ENCODE measurements at regions not wholly inside any gene's neighbourhood (a gene's known extent, or its start where the extent isn't known, plus 50 kb on each side); places are given as distances from the start of the nearest gene placed in this dataset.

DNA sequence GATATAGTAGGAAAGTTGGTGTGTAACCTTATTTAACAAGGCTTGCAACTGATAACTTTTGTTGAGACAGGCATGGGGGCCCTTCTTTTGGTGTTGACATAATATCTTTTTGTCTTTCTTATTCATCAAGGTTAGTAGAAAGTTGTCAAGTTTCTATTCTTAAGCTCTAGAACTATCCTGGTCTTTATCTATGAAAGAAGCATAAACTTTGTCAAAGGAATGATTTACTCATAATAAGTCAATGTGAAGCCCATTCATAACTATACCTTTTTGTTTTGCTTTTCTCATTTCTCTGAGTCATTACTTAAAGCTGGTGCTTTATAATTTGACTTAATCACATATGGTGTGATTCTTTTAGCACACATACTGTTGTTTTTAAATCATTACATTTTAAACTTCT lies 312.4 kb downstream of the UTRN start:
- Histone ChIP-seq H3K18ac (ENCODE audit: extremely low read depth, low read length) (no peak overlapping the region), H3K23me2 (ENCODE audit: low read depth, low read length) (no peaks in the 10 kb centered on the region), H3K4me2 (ENCODE audit: insufficient read depth in 1 of 2, low read depth in 2 of 2, low read length in 2 of 2) (no peak overlapping the region), H2BK120ac (replicated peaks; ENCODE audit: low read depth, low read length) (no peak overlapping the region), H3K27me3 (replicated peaks in 1 of 4; ENCODE audit: control insufficient read depth in 3 of 4, extremely low read depth in 1 of 4, insufficient read depth in 3 of 4, low read length in 3 of 4) (no peaks in the 10 kb centered on the region), H4K8ac (ENCODE audit: extremely low read depth, insufficient read depth, low read length) (no peak overlapping the region), H3K79me1 (ENCODE audit: low read depth, low read length) (no peaks in the 10 kb centered on the region), H2AFZ (ENCODE audit: low read length) (no peak overlapping the region), H2BK12ac (ENCODE audit: low read depth, low read length) (no peak overlapping the region), H3K14ac (ENCODE audit: insufficient read length) (no peak overlapping the region), H4K5ac (ENCODE audit: insufficient read length, low read depth, low read length) (no peak overlapping the region), H2BK15ac (ENCODE audit: low read length) (no peak overlapping the region), H2BK5ac (ENCODE audit: low read depth, low read length) (no peak overlapping the region), H2BK20ac (ENCODE audit: low read length) (no peak overlapping the region), H3K4me1 (replicated peaks in 1 of 4; ENCODE audit: control insufficient read depth in 3 of 4, insufficient read depth in 4 of 4, low read length in 3 of 4) (peaks cover 0 to 3% (median 1%) of the 10 kb centered on the region in 4 experiments; a peak in 3 of 7 replicates), H3K23ac (ENCODE audit: insufficient read length) (no peak overlapping the region), H3K79me2 (ENCODE audit: control insufficient read depth in 1 of 2, insufficient read depth in 2 of 2, low read length in 2 of 2) (0 out of 4 replicates have a peak, but pooled peaks cover 0 to 4% of the 10 kb centered on the region in 2 experiments), H4K20me1 (replicated peaks in 1 of 2; ENCODE audit: control insufficient read depth in 1 of 2, insufficient read depth in 2 of 2, low read length in 2 of 2) (no peaks in the 10 kb centered on the region), H3K27ac (ENCODE audit: low read depth, low read length) (no peak overlapping the region), H3K4ac (replicated peaks; ENCODE audit: insufficient read length, low read depth, low read length) (no peak overlapping the region), H3K9ac (replicated peaks in 1 of 4; ENCODE audit: extremely low read depth in 1 of 4, low read depth in 3 of 4, low read length in 3 of 4) (no peak overlapping the region), H3K9me3 (ENCODE audit: insufficient read depth in 2 of 2, low read depth in 1 of 2, low read length in 1 of 2) (peaks cover 0 to 3% of the 10 kb centered on the region in 2 experiments; a peak in 1 of 4 replicates), H3K56ac (replicated peaks; ENCODE audit: insufficient read length, low read depth, low read length) (no peak overlapping the region), H3K4me3 (ENCODE audit: extremely low read depth in 1 of 4, insufficient read depth in 2 of 4, low read depth in 3 of 4, low read length in 4 of 4) (no peak overlapping the region), H2AK5ac (ENCODE audit: low read depth, low read length) (no peak overlapping the region), H4K91ac (replicated peaks; ENCODE audit: insufficient read length, low read length) (no peak overlapping the region), H3K36me3 (ENCODE audit: control insufficient read depth in 2 of 4, insufficient read depth in 4 of 4, low read length in 3 of 4) (peaks cover 0 to 29% (median 9%) of the 10 kb centered on the region in 4 experiments; a peak in 5 of 8 replicates)
- DNase-seq (ENCODE audit: low read depth in 1 of 2, low spot score in 2 of 2) (no peak), FAIRE-seq (no peak)
- ChIA-PET CTCF (ENCODE audit: partially characterized antibody) (no interaction called here), POLR2A (ENCODE audit: partially characterized antibody) (no interaction called here)
- TF ChIP-seq, protein P1, sequence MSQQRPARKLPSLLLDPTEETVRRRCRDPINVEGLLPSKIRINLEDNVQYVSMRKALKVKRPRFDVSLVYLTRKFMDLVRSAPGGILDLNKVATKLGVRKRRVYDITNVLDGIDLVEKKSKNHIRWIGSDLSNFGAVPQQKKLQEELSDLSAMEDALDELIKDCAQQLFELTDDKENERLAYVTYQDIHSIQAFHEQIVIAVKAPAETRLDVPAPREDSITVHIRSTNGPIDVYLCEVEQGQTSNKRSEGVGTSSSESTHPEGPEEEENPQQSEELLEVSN (IDR thresholded peaks at IDR 0.05), result no peak
- TF ChIP-seq GABPA (IDR thresholded peaks at IDR 0.05; ENCODE audit: borderline replicate concordance, insufficient read depth, low read length) (no peak), POLR2A (IDR thresholded peaks at IDR 0.05; ENCODE audit: control extremely low read depth in 1 of 2, low read depth in 2 of 2, low read length in 2 of 2) (no peak), TAF7 (optimal IDR thresholded peaks at IDR 0.05; ENCODE audit: borderline replicate concordance, low read depth, low read length) (no peak), NANOG (IDR thresholded peaks at IDR 0.05; ENCODE audit: insufficient read depth, low read depth, low read length, poor library complexity, severe bottlenecking) (no peak), SIX5 (IDR thresholded peaks at IDR 0.05; ENCODE audit: low read depth, low read length) (no peak), MAX (IDR thresholded peaks at IDR 0.05) (no peak), EP300 (IDR thresholded peaks at IDR 0.05; ENCODE audit: borderline replicate concordance in 1 of 2, low read depth in 2 of 2, low read length in 2 of 2) (no peak), PHF8 (conservative IDR thresholded peaks at IDR 0.05; ENCODE audit: low read depth, low read length) (no peak), JUN (IDR thresholded peaks at IDR 0.05; ENCODE audit: low read depth, low read length) (no peak), POU5F1 (IDR thresholded peaks at IDR 0.05; ENCODE audit: low read depth, low read length) (no peak), CREB1 (IDR thresholded peaks at IDR 0.05) (no peak), SP4 (IDR thresholded peaks at IDR 0.05; ENCODE audit: low read length) (no peak)
- TF ChIP-seq, protein P2, sequence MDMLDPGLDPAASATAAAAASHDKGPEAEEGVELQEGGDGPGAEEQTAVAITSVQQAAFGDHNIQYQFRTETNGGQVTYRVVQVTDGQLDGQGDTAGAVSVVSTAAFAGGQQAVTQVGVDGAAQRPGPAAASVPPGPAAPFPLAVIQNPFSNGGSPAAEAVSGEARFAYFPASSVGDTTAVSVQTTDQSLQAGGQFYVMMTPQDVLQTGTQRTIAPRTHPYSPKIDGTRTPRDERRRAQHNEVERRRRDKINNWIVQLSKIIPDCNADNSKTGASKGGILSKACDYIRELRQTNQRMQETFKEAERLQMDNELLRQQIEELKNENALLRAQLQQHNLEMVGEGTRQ (IDR thresholded peaks at IDR 0.05; ENCODE audit: low read length), result no peak

Data from H1 (cell line).